ENCODE measurements at regions not wholly inside any gene's neighbourhood (a gene's known extent, or its start where the extent isn't known, plus 50 kb on each side); places are given as distances from the start of the nearest gene placed in this dataset.
A peak's percentile ranks its signal among the peaks of the same experiment; 100 is the strongest.

DNA sequence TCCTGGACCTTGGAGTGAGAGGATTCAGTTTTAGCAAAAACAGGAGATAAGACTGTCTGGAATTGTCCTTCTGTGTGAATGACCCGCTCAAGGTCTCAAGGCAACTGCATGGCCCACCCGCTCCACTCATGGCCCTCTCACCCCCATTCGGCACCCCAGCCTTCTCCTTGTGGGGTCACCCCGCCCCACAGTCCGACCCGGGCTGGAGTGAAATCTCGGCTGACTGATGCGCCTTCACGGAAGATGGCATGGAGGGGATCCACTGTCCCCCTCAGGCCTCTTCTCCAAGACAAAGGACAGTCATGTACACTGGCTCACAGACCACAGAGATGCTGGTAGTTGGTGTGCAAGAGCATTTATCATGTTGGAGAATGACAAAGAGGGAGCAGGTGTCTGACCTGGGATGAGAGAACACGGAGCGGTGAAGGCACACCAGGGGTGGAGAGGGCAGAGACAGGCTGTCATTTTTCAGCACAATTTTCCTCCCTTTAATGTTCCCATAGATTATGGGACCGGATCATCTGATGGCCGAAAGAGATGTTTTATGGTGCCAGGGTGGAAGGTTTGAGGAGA is 391.9 kb upstream of the TNRC6C start:
- Histone ChIP-seq H3K4me1 (ENCODE audit: control extremely low read depth in 1 of 4, control insufficient read depth in 4 of 4, insufficient read depth in 4 of 4, low read length in 3 of 4) (peaks cover 0 to 37% (median 22%) of the 10 kb centered on the region in 4 experiments), H3K27me3 (replicated peaks in 2 of 5; ENCODE audit: control insufficient read depth in 4 of 5, insufficient read depth in 5 of 5, low read length in 4 of 5) (no peaks in the 10 kb centered on the region), H3K4me3 (ENCODE audit: control insufficient read depth in 1 of 7, extremely low read depth in 1 of 7, insufficient read depth in 4 of 7, low read depth in 2 of 7, low read length in 6 of 7) (no peak overlapping the region), H3K36me3 (ENCODE audit: control insufficient read depth in 4 of 4, insufficient read depth in 4 of 4, low read length in 3 of 4) (no peaks in the 10 kb centered on the region), H3K9me3 (ENCODE audit: control extremely low read depth in 1 of 5, control insufficient read depth in 4 of 5, insufficient read depth in 2 of 5, low read depth in 1 of 5, low read length in 4 of 5) (peaks cover 0 to 6% (median 0%) of the 10 kb centered on the region in 5 experiments), H3K27ac (ENCODE audit: insufficient read depth in 1 of 2, low read depth in 1 of 2, low read length in 2 of 2, poor library complexity in 1 of 2, severe bottlenecking in 2 of 2) (no peak overlapping the region)
- POLR2A ChIA-PET = no interaction called here
- WGBS (ENCODE audit: insufficient coverage) = 97% methylated on average over 11 of the region's 13 CpGs
- CTCF ChIA-PET = no interaction called here
- DNase-seq = no peak

DNA sequence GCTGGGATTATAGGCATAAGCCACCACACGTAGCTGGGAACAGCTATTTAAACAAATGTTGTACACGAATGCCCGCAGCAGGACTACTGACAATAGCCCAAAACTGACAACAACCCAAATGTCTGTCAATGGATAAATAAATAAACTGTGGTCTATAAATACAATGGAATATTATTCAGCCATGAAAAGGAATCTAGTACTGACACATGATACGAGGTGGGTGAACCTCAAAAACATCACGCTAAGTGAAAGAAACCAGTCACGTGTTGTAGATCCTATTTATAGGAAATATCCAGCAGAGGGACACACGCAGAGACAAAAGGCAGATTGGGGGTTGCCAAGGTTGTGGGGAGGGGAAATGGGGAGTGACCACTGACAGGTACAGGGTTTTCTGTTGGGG is 390.0 kb upstream of the TNRC6C start:
- CTCF ChIA-PET = no interaction called here
- WGBS (ENCODE audit: insufficient coverage) = 80% methylated on average over 4 of the region's 7 CpGs
- Histone ChIP-seq H3K27me3 (replicated peaks in 2 of 5; ENCODE audit: control insufficient read depth in 4 of 5, insufficient read depth in 5 of 5, low read length in 4 of 5) (no peaks in the 10 kb centered on the region), H3K27ac (ENCODE audit: insufficient read depth in 1 of 2, low read depth in 1 of 2, low read length in 2 of 2, poor library complexity in 1 of 2, severe bottlenecking in 2 of 2) (no peak overlapping the region), H3K36me3 (ENCODE audit: control insufficient read depth in 4 of 4, insufficient read depth in 4 of 4, low read length in 3 of 4) (no peaks in the 10 kb centered on the region), H3K4me1 (ENCODE audit: control extremely low read depth in 1 of 4, control insufficient read depth in 4 of 4, insufficient read depth in 4 of 4, low read length in 3 of 4) (peaks cover 4 to 56% (median 39%) of the 10 kb centered on the region in 4 experiments), H3K9me3 (ENCODE audit: control extremely low read depth in 1 of 5, control insufficient read depth in 4 of 5, insufficient read depth in 2 of 5, low read depth in 1 of 5, low read length in 4 of 5) (peaks cover 0 to 1% (median 0%) of the 10 kb centered on the region in 5 experiments), H3K4me3 (ENCODE audit: control insufficient read depth in 1 of 7, extremely low read depth in 1 of 7, insufficient read depth in 4 of 7, low read depth in 2 of 7, low read length in 6 of 7) (no peak overlapping the region)
- DNase-seq = peak in 1 of 3 donors; percentile 18
- POLR2A ChIA-PET = no interaction called here

DNA sequence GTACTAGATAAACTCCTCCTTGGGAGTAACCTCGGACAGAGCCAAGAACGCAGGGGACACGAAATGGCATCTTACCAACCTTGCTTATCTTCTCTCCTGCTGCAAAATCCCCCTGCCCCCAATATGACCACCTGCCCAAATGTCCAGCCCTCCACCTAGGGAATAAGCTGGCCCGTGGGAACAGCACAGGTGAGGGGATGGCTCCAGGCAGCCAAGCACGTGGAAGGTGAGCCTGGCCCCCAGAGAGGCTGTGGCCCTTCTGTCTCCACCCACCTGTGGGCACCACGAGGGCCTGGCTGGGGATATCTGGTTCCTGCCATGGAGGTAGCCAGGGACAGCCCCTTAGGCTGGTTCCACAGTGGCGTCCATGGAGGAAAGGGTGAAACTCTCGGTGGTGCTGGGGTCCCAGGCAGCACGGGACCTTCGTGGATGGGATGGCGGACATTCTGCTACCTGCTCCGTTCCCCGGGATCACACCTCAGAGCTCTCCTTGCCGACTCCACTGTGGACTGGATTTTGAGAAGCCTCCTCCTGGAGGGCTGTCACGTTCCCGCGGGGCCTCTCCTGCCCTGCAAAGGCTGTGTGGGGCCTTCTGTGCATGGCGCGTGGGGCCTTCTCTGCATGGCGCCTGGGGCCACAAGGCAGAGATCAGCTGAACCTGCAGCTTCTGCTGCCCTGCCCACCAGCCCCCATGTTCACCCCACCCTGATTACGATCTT is 388.5 kb upstream of the TNRC6C start:
- peak overlapping the region in 1 of 7 experiments; percentile 19 for H3K4me3 ChIP-seq (ENCODE audit: control insufficient read depth in 1 of 7, extremely low read depth in 1 of 7, insufficient read depth in 4 of 7, low read depth in 2 of 7, low read length in 6 of 7)
- peaks cover 4 to 64% (median 43%) of the 10 kb centered on the region in 4 experiments for H3K4me1 ChIP-seq (ENCODE audit: control extremely low read depth in 1 of 4, control insufficient read depth in 4 of 4, insufficient read depth in 4 of 4, low read length in 3 of 4)
- no peaks in the 10 kb centered on the region for H3K9me3 ChIP-seq (ENCODE audit: control extremely low read depth in 1 of 5, control insufficient read depth in 4 of 5, insufficient read depth in 2 of 5, low read depth in 1 of 5, low read length in 4 of 5)
- H3K36me3 ChIP-seq (ENCODE audit: control insufficient read depth in 4 of 4, insufficient read depth in 4 of 4, low read length in 3 of 4) = no peaks in the 10 kb centered on the region
- CTCF ChIA-PET = interaction anchor here (1.0 kb wide), 1 partner anchor 28 kb away, joined by 5 read pairs; no protein-coding TSS in a partner anchor
- POLR2A ChIA-PET = interaction anchor here (0.5 kb wide), 1 partner anchor 92 kb away, joined by 3 read pairs; no protein-coding TSS in a partner anchor
- no peaks in the 10 kb centered on the region for H3K27me3 ChIP-seq (replicated peaks in 2 of 5; ENCODE audit: control insufficient read depth in 4 of 5, insufficient read depth in 5 of 5, low read length in 4 of 5)
- 85% methylated on average over 19 of the region's 21 CpGs for WGBS (ENCODE audit: insufficient coverage)
- peak in 1 of 3 donors; percentile 30 for DNase-seq
- H3K27ac ChIP-seq (ENCODE audit: insufficient read depth in 1 of 2, low read depth in 1 of 2, low read length in 2 of 2, poor library complexity in 1 of 2, severe bottlenecking in 2 of 2) = peak overlapping the region; percentile 92 to 96

DNA sequence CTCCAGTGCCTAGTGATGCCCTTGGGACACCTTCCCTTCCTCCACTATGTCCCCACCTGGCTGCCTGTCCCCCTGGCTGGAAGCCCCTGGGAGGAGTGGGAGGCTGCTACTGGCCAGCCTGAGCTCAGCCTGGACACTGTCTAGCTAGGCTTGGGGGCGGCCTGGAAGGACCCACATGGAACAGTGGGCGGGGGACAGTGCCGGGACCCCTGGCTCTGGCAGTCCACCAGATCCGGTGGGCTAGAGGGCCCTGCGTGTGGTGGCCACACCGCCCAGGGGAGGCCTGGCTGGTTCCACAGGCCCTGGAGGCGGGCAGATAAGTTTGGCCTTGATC is 388.0 kb upstream of the TNRC6C start:
- Histone ChIP-seq H3K4me1 (ENCODE audit: control extremely low read depth in 1 of 4, control insufficient read depth in 4 of 4, insufficient read depth in 4 of 4, low read length in 3 of 4) (peaks cover 4 to 63% (median 45%) of the 10 kb centered on the region in 4 experiments), H3K27me3 (replicated peaks in 2 of 5; ENCODE audit: control insufficient read depth in 4 of 5, insufficient read depth in 5 of 5, low read length in 4 of 5) (no peaks in the 10 kb centered on the region), H3K4me3 (ENCODE audit: control insufficient read depth in 1 of 7, extremely low read depth in 1 of 7, insufficient read depth in 4 of 7, low read depth in 2 of 7, low read length in 6 of 7) (peak overlapping the region in 1 of 7 experiments; percentile 19), H3K27ac (ENCODE audit: insufficient read depth in 1 of 2, low read depth in 1 of 2, low read length in 2 of 2, poor library complexity in 1 of 2, severe bottlenecking in 2 of 2) (peak overlapping the region; percentile 92 to 96), H3K36me3 (ENCODE audit: control insufficient read depth in 4 of 4, insufficient read depth in 4 of 4, low read length in 3 of 4) (no peaks in the 10 kb centered on the region), H3K9me3 (ENCODE audit: control extremely low read depth in 1 of 5, control insufficient read depth in 4 of 5, insufficient read depth in 2 of 5, low read depth in 1 of 5, low read length in 4 of 5) (no peaks in the 10 kb centered on the region)
- ChIA-PET POLR2A (no interaction called here), CTCF (interaction anchor here (1.0 kb wide), 1 partner anchor 28 kb away, joined by 5 read pairs; no protein-coding TSS in a partner anchor)
- WGBS (ENCODE audit: insufficient coverage) = 97% methylated on average over 7 of the region's 7 CpGs
- DNase-seq = no peak

DNA sequence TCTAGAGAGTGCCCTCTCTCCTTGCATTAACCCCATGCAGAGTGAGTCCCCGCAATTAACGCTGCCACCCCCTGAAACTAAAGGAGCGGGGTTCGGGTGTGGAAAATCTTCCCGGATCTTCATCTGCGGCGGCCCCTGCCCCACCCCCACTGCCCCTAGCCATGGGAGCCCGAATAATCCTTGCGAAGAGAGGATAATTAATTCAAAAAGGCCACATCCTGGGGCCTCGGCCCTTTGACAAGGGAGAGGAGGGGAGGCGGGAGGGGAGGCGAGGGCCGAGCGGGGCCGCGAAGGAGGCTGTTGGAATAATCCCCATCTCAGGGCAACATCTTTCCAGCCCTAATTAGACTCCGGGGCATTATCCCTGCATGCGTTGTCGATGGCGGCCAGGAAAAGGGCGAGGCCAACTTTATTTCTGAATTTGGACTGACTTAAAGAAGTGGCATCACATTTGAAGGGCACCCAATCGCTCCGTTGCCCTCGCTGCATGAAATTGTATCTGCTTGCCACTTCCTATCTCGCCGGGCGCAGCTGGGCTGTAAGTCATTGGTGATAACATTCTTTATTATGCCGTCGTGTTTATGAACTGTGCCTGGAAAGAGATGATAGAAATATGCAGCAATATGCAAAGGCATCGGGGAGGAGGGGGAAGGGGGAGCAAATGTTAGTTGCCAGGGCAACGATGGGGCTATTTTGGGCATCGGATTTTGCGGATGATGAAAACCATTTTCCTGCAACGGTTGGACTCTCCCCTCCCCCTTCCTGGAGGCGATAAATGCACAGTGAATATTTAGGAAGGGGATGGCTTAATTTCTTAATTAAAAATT is 387.1 kb upstream of the TNRC6C start:
- H3K4me1 ChIP-seq (ENCODE audit: control extremely low read depth in 1 of 4, control insufficient read depth in 4 of 4, insufficient read depth in 4 of 4, low read length in 3 of 4) = peaks cover 4 to 59% (median 42%) of the 10 kb centered on the region in 4 experiments
- 9% methylated on average over 21 of the region's 35 CpGs for WGBS (ENCODE audit: insufficient coverage)
- ChIA-PET CTCF (interaction anchor here (0.8 to 0.9 kb wide), 2 partner anchors 8 to 26 kb away, joined by 3 read pairs; no protein-coding TSS in a partner anchor), POLR2A (interaction anchor here (0.9 kb wide), 1 partner anchor 126 kb away, joined by 3 read pairs; no protein-coding TSS in a partner anchor)
- no peaks in the 10 kb centered on the region for H3K27me3 ChIP-seq (replicated peaks in 2 of 5; ENCODE audit: control insufficient read depth in 4 of 5, insufficient read depth in 5 of 5, low read length in 4 of 5)
- DNase-seq = peak; percentile 93 to 99 (median 97)
- H3K27ac ChIP-seq (ENCODE audit: insufficient read depth in 1 of 2, low read depth in 1 of 2, low read length in 2 of 2, poor library complexity in 1 of 2, severe bottlenecking in 2 of 2) = peak overlapping the region; percentile 92 to 96
- H3K36me3 ChIP-seq (ENCODE audit: control insufficient read depth in 4 of 4, insufficient read depth in 4 of 4, low read length in 3 of 4) = no peaks in the 10 kb centered on the region
- H3K9me3 ChIP-seq (ENCODE audit: control extremely low read depth in 1 of 5, control insufficient read depth in 4 of 5, insufficient read depth in 2 of 5, low read depth in 1 of 5, low read length in 4 of 5) = no peaks in the 10 kb centered on the region
- peak overlapping the region in 5 of 7 experiments; percentile 8 to 59 (median 46) for H3K4me3 ChIP-seq (ENCODE audit: control insufficient read depth in 1 of 7, extremely low read depth in 1 of 7, insufficient read depth in 4 of 7, low read depth in 2 of 7, low read length in 6 of 7)

DNA sequence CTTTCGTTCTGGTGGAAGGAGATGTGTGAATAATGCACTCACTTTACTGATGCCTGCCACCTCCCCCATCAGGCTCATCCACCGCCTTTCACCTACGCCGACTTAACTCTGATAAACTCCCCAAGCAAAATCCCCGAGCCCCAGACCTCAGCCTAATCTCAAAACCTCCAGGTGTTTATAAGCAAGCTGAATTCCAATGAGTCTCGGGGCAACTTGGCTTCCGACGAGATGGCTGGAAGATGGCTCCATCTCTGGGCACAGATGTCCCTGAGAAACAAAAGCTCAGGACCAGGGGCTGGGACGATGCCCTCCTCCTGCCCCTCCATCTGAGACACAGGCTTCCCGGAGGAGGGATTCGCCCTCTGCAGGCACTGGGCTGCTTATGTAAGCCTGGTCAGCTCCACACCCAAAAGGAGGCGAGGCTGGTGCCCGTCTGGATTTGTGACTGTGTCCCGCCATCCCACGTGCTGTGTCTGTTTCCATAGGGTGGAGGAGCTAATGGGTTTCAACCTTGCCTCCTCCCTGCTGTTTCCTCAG is 386.4 kb upstream of the TNRC6C start:
- H3K27me3 ChIP-seq (replicated peaks in 2 of 5; ENCODE audit: control insufficient read depth in 4 of 5, insufficient read depth in 5 of 5, low read length in 4 of 5) = no peaks in the 10 kb centered on the region
- H3K9me3 ChIP-seq (ENCODE audit: control extremely low read depth in 1 of 5, control insufficient read depth in 4 of 5, insufficient read depth in 2 of 5, low read depth in 1 of 5, low read length in 4 of 5) = no peaks in the 10 kb centered on the region
- no peaks in the 10 kb centered on the region for H3K36me3 ChIP-seq (ENCODE audit: control insufficient read depth in 4 of 4, insufficient read depth in 4 of 4, low read length in 3 of 4)
- peak in 2 of 3 donors; percentile 72 to 82 for DNase-seq
- WGBS (ENCODE audit: insufficient coverage) = under 1% methylated on average over 13 of the region's 15 CpGs
- ChIA-PET CTCF (interaction anchor here (0.8 to 1.3 kb wide), 3 partner anchors 9 to 27 kb away, joined by 3 read pairs; no protein-coding TSS in a partner anchor), POLR2A (interaction anchor here (0.9 kb wide), 1 partner anchor 127 kb away, joined by 3 read pairs; no protein-coding TSS in a partner anchor)
- peak overlapping the region in 5 of 7 experiments; percentile 8 to 59 (median 46) for H3K4me3 ChIP-seq (ENCODE audit: control insufficient read depth in 1 of 7, extremely low read depth in 1 of 7, insufficient read depth in 4 of 7, low read depth in 2 of 7, low read length in 6 of 7)
- H3K27ac ChIP-seq (ENCODE audit: insufficient read depth in 1 of 2, low read depth in 1 of 2, low read length in 2 of 2, poor library complexity in 1 of 2, severe bottlenecking in 2 of 2) = peak overlapping the region; percentile 92 to 96
- peaks cover 4 to 59% (median 41%) of the 10 kb centered on the region in 4 experiments for H3K4me1 ChIP-seq (ENCODE audit: control extremely low read depth in 1 of 4, control insufficient read depth in 4 of 4, insufficient read depth in 4 of 4, low read length in 3 of 4)
